Uterus (tissue), 3 donors: ENCODE measurements at regions not wholly inside any gene's neighbourhood (a gene's known extent, or its start where the extent isn't known, plus 50 kb on each side); places are given as distances from the start of the nearest gene placed in this dataset.

Experiments
- DNase-seq, 2 donors: peaks; one replicate each; pipeline ENCODE4 v3.0.0-alpha.2; 2019 to 2020
- H3K27ac ChIP-seq, 2 donors: fragments of 200-600 bp; sonication (generic); 1 replicate in 1 of 2; 2 replicates in 1 of 2; pipeline ENCODE4 v1.5.1; 2016 to 2018
- H3K27me3 ChIP-seq, 2 donors: fragments of 200-600 bp; sonication (generic); one replicate each; pipeline ENCODE4 v1.5.1; 2018 to 2019; ENCODE audit warnings: control low read depth in 1 of 2
- H3K36me3 ChIP-seq, 2 donors: fragments of 200-600 bp; sonication (generic); one replicate each; pipeline ENCODE4 v1.5.1; 2019; ENCODE audit warnings: control low read depth in 1 of 2
- H3K4me1 ChIP-seq, 2 donors: fragments of 200-600 bp; sonication (generic); one replicate each; pipeline ENCODE4 v1.5.1; 2018 to 2019; ENCODE audit warnings: control low read depth in 1 of 2
- H3K4me3 ChIP-seq, 2 donors: fragments of 200-600 bp; sonication (generic); 1 replicate in 1 of 2; 2 replicates in 1 of 2; pipeline ENCODE4 v1.5.1; 2018 to 2019; ENCODE audit warnings: mild to moderate bottlenecking in 1 of 2
- H3K9me3 ChIP-seq, 2 donors: fragments of 200-600 bp; sonication (generic); one replicate each; pipeline ENCODE4 v1.5.1; 2019; ENCODE audit warnings: control low read depth in 1 of 2
- POLR2A ChIP-seq, 2 donors: fragments of 450-650 bp; IDR thresholded peaks; one replicate each; pipeline ENCODE4 v1.6.1; 2016; ENCODE audit warnings: antibody characterized with exemption in 2 of 2, mild to moderate bottlenecking in 1 of 2, moderate library complexity in 1 of 2
- intact Hi-C: fragments of 100-400 bp; cut with DNase I; formaldehyde crosslinking; loops from one replicate; pipeline ENCODE4 v1.15.1; 2023; ENCODE audit warnings: low total_unique reads
- TF ChIP-seq, protein P1 (sequence below), 4 experiments: fragments of 200-600 bp in 2 of 4; fragments of 450-650 bp in 2 of 4; sonication (generic) in 2 of 4; IDR thresholded peaks; one replicate each; pipeline ENCODE4 v1.5.1; 2016 to 2019; ENCODE audit warnings: antibody characterized with exemption in 4 of 4, mild to moderate bottlenecking in 2 of 4, moderate library complexity in 1 of 4
- donor health status: DM: yes; HTN: yes; CAD: no.

DNA sequence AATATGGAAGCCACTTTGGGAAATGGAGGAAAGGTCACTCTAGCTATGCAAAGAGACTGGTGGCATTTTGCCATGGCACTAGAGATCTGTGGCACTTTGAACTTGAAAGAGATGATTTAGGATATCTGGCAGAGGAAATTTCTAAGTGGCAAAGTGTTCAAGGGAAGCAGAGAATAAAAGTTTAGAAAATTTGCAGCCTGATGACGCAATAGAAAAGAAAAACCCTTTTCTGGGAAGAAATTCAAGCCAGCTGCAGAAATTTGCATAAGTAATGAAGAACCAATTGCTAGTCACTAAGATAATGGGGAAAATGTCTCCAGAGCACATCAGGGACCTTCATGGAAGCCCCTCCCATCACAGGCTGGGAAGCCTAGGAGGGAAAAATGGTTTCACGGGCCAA is 191.1 kb upstream of the B3GALT2 start:
- Histone ChIP-seq H3K4me3 (no peak overlapping the region), H3K36me3 (no peaks in the 10 kb centered on the region), H3K4me1 (no peaks in the 10 kb centered on the region), H3K27me3 (no peaks in the 10 kb centered on the region), H3K27ac (no peak overlapping the region), H3K9me3 (no peaks in the 10 kb centered on the region)
- no peak for TF ChIP-seq POLR2A (IDR thresholded peaks at IDR 0.05)
- TF ChIP-seq, protein P1, sequence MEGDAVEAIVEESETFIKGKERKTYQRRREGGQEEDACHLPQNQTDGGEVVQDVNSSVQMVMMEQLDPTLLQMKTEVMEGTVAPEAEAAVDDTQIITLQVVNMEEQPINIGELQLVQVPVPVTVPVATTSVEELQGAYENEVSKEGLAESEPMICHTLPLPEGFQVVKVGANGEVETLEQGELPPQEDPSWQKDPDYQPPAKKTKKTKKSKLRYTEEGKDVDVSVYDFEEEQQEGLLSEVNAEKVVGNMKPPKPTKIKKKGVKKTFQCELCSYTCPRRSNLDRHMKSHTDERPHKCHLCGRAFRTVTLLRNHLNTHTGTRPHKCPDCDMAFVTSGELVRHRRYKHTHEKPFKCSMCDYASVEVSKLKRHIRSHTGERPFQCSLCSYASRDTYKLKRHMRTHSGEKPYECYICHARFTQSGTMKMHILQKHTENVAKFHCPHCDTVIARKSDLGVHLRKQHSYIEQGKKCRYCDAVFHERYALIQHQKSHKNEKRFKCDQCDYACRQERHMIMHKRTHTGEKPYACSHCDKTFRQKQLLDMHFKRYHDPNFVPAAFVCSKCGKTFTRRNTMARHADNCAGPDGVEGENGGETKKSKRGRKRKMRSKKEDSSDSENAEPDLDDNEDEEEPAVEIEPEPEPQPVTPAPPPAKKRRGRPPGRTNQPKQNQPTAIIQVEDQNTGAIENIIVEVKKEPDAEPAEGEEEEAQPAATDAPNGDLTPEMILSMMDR (IDR thresholded peaks at IDR 0.05), result no peak
- DNase-seq, result no peak
- intact Hi-C loops, result no loop called here

DNA sequence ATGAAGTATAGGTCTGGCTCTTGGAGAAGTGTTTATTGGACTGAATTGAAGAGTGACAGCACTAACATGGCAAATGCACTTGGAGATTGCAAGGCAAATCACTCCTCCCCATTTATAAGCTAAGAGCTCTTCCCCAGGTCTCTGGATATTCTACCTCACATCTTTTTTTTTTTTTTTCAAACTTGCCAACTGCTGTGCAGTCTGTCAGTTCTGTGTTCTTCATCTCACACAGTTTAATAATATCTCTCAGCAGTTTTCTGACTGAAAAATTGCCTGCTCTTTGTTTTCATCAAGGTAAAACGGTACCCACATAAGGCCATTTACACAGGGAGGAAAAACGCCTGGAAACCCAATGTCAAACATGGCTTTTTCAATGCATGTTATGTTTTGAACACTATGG is 186.1 kb upstream of the B3GALT2 start:
- H3K4me1 ChIP-seq, result no peaks in the 10 kb centered on the region
- no peak overlapping the region for H3K4me3 ChIP-seq
- intact Hi-C loops, result no loop called here
- no peaks in the 10 kb centered on the region for H3K36me3 ChIP-seq
- H3K27ac ChIP-seq, result no peak overlapping the region
- H3K27me3 ChIP-seq, result no peaks in the 10 kb centered on the region
- no peak for DNase-seq
- TF ChIP-seq, protein P1 (IDR thresholded peaks at IDR 0.05), result no peak
- no peak for TF ChIP-seq POLR2A (IDR thresholded peaks at IDR 0.05)
- H3K9me3 ChIP-seq, result no peaks in the 10 kb centered on the region

DNA sequence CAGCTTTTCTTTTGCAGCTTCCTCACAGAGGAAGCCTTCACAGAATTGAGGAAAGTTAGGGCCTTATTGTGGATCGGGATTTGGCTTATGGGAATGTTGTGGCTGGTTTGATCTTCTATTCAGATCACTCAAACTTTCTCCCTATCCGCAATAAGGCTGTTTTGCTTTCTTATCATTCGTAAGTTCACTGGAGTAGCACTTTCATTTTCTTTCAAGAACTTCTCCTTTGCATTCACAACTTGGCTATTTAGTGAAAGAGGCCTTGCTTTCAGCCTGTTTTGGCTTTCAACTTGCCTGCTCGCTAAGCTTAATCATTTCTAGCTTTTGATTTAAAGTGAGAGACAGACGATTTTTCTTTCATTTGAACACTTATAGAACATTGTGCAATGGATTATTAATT is 181.9 kb upstream of the B3GALT2 start:
- Histone ChIP-seq H3K4me3 (no peak overlapping the region), H3K4me1 (no peaks in the 10 kb centered on the region), H3K27me3 (no peaks in the 10 kb centered on the region), H3K27ac (no peak overlapping the region), H3K9me3 (no peaks in the 10 kb centered on the region), H3K36me3 (no peaks in the 10 kb centered on the region)
- TF ChIP-seq POLR2A (IDR thresholded peaks at IDR 0.05), result no peak
- TF ChIP-seq, protein P1 (IDR thresholded peaks at IDR 0.05), result no peak
- DNase-seq, result no peak
- intact Hi-C loops, result no loop called here

DNA sequence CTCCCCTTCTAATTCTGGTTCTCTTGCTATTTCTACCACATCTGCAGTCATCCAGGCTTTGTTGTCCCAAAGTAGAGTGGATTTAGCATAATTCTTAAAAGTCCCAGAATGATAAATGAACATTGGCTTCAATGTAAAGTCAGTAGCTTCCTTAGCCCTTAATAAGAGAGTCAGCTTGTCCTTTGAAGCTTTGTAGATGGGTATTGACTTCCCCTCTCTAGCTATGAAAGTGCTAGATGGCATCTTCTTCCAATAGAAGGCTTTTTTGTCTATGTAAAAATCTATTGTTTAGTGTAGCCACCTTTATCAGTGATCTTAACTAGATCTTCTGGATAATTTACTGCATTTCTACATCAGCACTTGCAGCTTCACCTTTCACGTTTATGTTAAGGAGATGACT is 181.4 kb upstream of the B3GALT2 start:
- no peaks in the 10 kb centered on the region for H3K36me3 ChIP-seq
- H3K9me3 ChIP-seq, result no peaks in the 10 kb centered on the region
- intact Hi-C loops, result no loop called here
- no peak overlapping the region for H3K4me3 ChIP-seq
- DNase-seq, result no peak
- TF ChIP-seq POLR2A (IDR thresholded peaks at IDR 0.05), result no peak
- TF ChIP-seq, protein P1 (IDR thresholded peaks at IDR 0.05), result no peak
- H3K27me3 ChIP-seq, result no peaks in the 10 kb centered on the region
- no peak overlapping the region for H3K27ac ChIP-seq
- no peaks in the 10 kb centered on the region for H3K4me1 ChIP-seq

DNA sequence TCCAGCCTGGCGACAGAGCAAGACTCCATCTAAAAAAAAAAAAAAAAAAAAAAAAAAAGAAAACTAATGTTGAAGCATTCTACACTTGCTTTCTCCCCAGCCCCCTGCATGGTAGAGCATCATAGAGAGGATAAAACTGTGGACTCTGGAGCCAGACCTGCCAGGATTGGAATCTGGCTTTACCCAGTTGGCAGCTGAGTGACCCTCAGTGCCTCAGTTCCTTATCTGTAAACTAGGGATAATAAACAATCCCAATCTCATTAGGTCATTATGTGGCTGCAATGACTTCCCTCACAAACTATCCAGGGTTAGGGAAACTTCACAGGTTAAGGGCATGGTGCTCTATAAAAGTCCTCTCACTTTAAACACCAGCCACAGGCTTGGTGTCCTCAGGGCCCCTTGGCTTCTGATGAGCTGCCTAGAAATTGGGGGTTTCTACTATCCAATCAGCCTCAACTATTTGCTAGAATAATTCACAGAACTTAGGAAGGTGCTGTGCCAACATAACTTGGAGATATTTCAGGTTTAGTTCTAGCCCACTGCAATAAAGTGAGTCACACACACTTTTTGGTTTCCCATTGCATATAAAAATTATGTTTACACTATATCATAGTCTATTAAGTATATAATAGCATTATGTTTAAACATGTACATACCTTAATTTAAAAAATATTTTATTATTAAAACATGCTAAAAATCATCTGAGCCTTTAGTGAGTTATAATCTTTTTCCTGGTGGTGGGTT is 180.5 kb upstream of the B3GALT2 start:
- H3K4me3 ChIP-seq, result no peak overlapping the region
- H3K27me3 ChIP-seq, result no peaks in the 10 kb centered on the region
- DNase-seq, result no peak
- no peaks in the 10 kb centered on the region for H3K4me1 ChIP-seq
- intact Hi-C loops, result no loop called here
- H3K36me3 ChIP-seq, result no peaks in the 10 kb centered on the region
- no peak overlapping the region for H3K27ac ChIP-seq
- no peaks in the 10 kb centered on the region for H3K9me3 ChIP-seq
- TF ChIP-seq, protein P1 (IDR thresholded peaks at IDR 0.05), result no peak
- TF ChIP-seq POLR2A (IDR thresholded peaks at IDR 0.05), result no peak
